Transverse colon (tissue), 4 donors: ENCODE measurements at regions not wholly inside any gene's neighbourhood (a gene's known extent, or its start where the extent isn't known, plus 50 kb on each side); places are given as distances from the start of the nearest gene placed in this dataset.

Experiments
- DNase-seq: peaks from one replicate; pipeline ENCODE4 v3.0.0-alpha.2; 2019
- H3K27ac ChIP-seq, 4 donors: fragments of 200-600 bp; sonication (generic); 2 replicates each; pipeline ENCODE4 v1.5.1; 2016 to 2018; ENCODE audit warnings: inconsistent platforms in 4 of 4
- H3K27me3 ChIP-seq: fragments of 200-600 bp; sonication (generic); 2 replicates; pipeline ENCODE4 v1.5.1; 2017; ENCODE audit warnings: inconsistent platforms
- H3K36me3 ChIP-seq, 4 donors: fragments of 200-600 bp; sonication (generic); 2 replicates each; pipeline ENCODE4 v1.5.1; 2017 to 2019; ENCODE audit warnings: inconsistent platforms in 4 of 4
- H3K4me1 ChIP-seq, 4 donors: fragments of 200-600 bp; sonication (generic); 2 replicates each; pipeline ENCODE4 v1.5.1; 2017 to 2020; ENCODE audit warnings: inconsistent platforms in 4 of 4
- H3K4me3 ChIP-seq, 4 donors: fragments of 200-600 bp; sonication (generic); 1 replicate in 1 of 4; 2 replicates in 3 of 4; pipeline versions ENCODE4 v1.5.1 to v1.6.1; 2017 to 2019; ENCODE audit warnings: inconsistent platforms in 4 of 4
- H3K9me3 ChIP-seq, 2 donors: fragments of 200-600 bp; sonication (generic); 2 replicates each; pipeline ENCODE4 v1.5.1; 2017 to 2019; ENCODE audit warnings: inconsistent platforms in 2 of 2
- CTCF ChIP-seq, 5 experiments: fragments of 200-600 bp in 3 of 5; fragments of 450-650 bp in 2 of 5; sonication (generic) in 3 of 5; IDR thresholded peaks; 1 replicate in 2 of 5; 2 replicates in 3 of 5; pipeline ENCODE4 v1.5.1; 2016 to 2017; ENCODE audit warnings: antibody characterized with exemption in 5 of 5, inconsistent platforms in 3 of 5, mild to moderate bottlenecking in 2 of 5, moderate library complexity in 1 of 5
- EP300 ChIP-seq: sonication (generic); formaldehyde crosslinking; IDR thresholded peaks from one replicate; pipeline ENCODE4 v1.6.1; 2017; ENCODE audit warnings: antibody characterized with exemption, low read depth
- POLR2A ChIP-seq: fragments of 450-650 bp; IDR thresholded peaks from one replicate; pipeline ENCODE4 v1.6.1; 2016; ENCODE audit warnings: antibody characterized with exemption, mild to moderate bottlenecking, moderate library complexity
- POLR2AphosphoS5 ChIP-seq, 3 donors: sonication (generic); formaldehyde crosslinking; IDR thresholded peaks; one replicate each; pipeline ENCODE4 v1.6.1; 2016; ENCODE audit warnings: antibody characterized with exemption in 3 of 3
- WGBS, 2 donors: methylation state at CpG; one replicate each; pipeline ENCODE4 v1.1.5; 2018; ENCODE audit warnings: low coverage in 1 of 2; 5-methylcytosine and 5-hydroxymethylcytosine counted together
- in situ Hi-C, 4 donors: fragments of 200-750 bp; cut with MboI; loops; one replicate each; pipeline versions ENCODE4 v1.15.0 to v1.15.1; 2017; ENCODE audit warnings: low sequenced_read_pairs in 3 of 4, low pct_ligation_motif_present in 1 of 4, low pct_unique_long_range_greater_than_20kb in 1 of 4
- intact Hi-C: fragments of 100-400 bp; cut with DNase I; formaldehyde crosslinking; loops from one replicate; pipeline ENCODE4 v1.15.1; 2023; ENCODE audit warnings: low total_unique reads

- Histone ChIP-seq H3K9me3 (no peaks in the 10 kb centered on the region), H3K27me3 (no peaks in the 10 kb centered on the region), H3K4me3 (no peak overlapping the region), H3K4me1 (no peaks in the 10 kb centered on the region), H3K36me3 (no peaks in the 10 kb centered on the region), H3K27ac (no peak overlapping the region)
- 40 to 61% methylated on average over 1 of the region's 1 CpG for WGBS, 2 donors
- intact Hi-C loops (no loop called here), in situ Hi-C loops (no loop called here)
- TF ChIP-seq POLR2AphosphoS5 (IDR thresholded peaks at IDR 0.05) (no peak), POLR2A (no peak), EP300 (no peak), CTCF (IDR thresholded peaks at IDR 0.05) (no peak)
- DNase-seq = no peak
Observed at GRCh38 chr1:188497020-188497419, 1668.3 kb downstream of the PLA2G4A start.

GRCh38 chr1:188499690-188500089 lies 1670.9 kb downstream of the PLA2G4A start:
- no peak overlapping the region for H3K27ac ChIP-seq
- H3K9me3 ChIP-seq = no peaks in the 10 kb centered on the region
- no peak for TF ChIP-seq POLR2A
- no peak for TF ChIP-seq POLR2AphosphoS5 (IDR thresholded peaks at IDR 0.05)
- no peak for TF ChIP-seq CTCF (IDR thresholded peaks at IDR 0.05)
- no peak for TF ChIP-seq EP300
- no peaks in the 10 kb centered on the region for H3K27me3 ChIP-seq
- H3K4me1 ChIP-seq = no peaks in the 10 kb centered on the region
- no peak overlapping the region for H3K4me3 ChIP-seq
- no peak for DNase-seq
- WGBS, 2 donors = 41% methylated on average over 1 of the region's 1 CpG; no CpG with 5 or more reads in 1 of the 2 donors
- H3K36me3 ChIP-seq = no peaks in the 10 kb centered on the region
- in situ Hi-C loops (no loop called here), intact Hi-C loops (no loop called here)

DNA sequence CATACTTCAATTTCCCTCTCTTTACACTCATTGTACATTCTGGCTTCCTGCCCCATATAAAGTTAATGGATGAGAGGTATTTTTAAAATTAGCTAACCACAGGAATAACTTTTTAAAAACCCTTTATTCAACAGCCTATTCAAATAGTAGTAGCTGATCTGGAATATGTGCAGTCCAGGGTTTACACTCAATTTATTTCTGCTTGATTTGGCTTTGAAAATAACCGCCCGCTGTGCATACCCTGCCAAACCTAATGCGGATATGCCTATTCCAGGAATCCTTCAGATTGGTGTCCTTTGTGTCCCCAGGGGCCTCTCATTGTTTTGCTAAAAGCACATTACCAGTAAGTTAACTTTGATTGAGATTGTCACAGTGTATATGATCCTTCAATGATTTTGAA lies 1686.2 kb downstream of the PLA2G4A start:
- Histone ChIP-seq H3K27me3 (no peaks in the 10 kb centered on the region), H3K9me3 (no peaks in the 10 kb centered on the region), H3K36me3 (no peaks in the 10 kb centered on the region), H3K27ac (no peak overlapping the region), H3K4me1 (no peaks in the 10 kb centered on the region), H3K4me3 (no peak overlapping the region)
- intact Hi-C loops = no loop called here
- DNase-seq = no peak
- WGBS, 2 donors = 94 to 100% methylated on average over 2 to 3 of the region's 3 CpGs
- in situ Hi-C loops = no loop called here
- no peak for TF ChIP-seq POLR2AphosphoS5 (IDR thresholded peaks at IDR 0.05)

GRCh38 chr1:188517139-188517538 lies 1688.4 kb downstream of the PLA2G4A start:
- no peak for DNase-seq
- Histone ChIP-seq H3K36me3 (no peaks in the 10 kb centered on the region), H3K4me1 (no peaks in the 10 kb centered on the region), H3K9me3 (no peaks in the 10 kb centered on the region), H3K27ac (no peak overlapping the region), H3K27me3 (no peaks in the 10 kb centered on the region), H3K4me3 (no peak overlapping the region)
- WGBS, 2 donors = 82 to 88% methylated on average over 1 of the region's 1 CpG
- intact Hi-C loops = no loop called here
- TF ChIP-seq CTCF (IDR thresholded peaks at IDR 0.05) = no peak
- no peak for TF ChIP-seq POLR2A
- TF ChIP-seq EP300 = no peak
- TF ChIP-seq POLR2AphosphoS5 (IDR thresholded peaks at IDR 0.05) = no peak
- in situ Hi-C loops = no loop called here

DNA sequence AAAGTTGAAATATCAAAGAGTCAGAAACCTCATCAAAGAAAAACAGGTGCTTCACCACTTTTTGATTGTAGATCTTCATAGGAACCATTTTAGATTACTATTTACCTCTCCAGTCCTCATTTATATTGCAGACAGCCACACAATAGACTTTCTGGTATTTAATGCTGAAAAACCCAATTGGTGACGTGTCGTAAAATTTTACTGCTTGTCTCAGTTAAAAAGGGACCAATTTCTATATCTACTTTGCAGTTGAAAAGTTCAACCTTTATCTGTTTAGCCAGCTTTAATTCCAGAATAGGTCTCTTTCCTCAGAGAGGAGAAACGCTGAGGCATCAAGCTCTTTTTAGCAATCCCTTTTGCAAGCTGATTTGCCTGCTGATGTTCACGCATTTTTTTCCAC lies 1722.4 kb downstream of the PLA2G4A start:
- TF ChIP-seq EP300 = no peak
- TF ChIP-seq POLR2A = no peak
- no peak for TF ChIP-seq CTCF (IDR thresholded peaks at IDR 0.05)
- TF ChIP-seq POLR2AphosphoS5 (IDR thresholded peaks at IDR 0.05) = no peak
- in situ Hi-C loops = no loop called here
- H3K4me1 ChIP-seq = no peaks in the 10 kb centered on the region
- intact Hi-C loops = no loop called here
- no peaks in the 10 kb centered on the region for H3K27me3 ChIP-seq
- DNase-seq = no peak
- no peak overlapping the region for H3K4me3 ChIP-seq
- no peaks in the 10 kb centered on the region for H3K36me3 ChIP-seq
- H3K9me3 ChIP-seq = no peaks in the 10 kb centered on the region
- no peak overlapping the region for H3K27ac ChIP-seq
- WGBS, 2 donors = 35 to 42% methylated on average over 3 to 4 of the region's 4 CpGs
